MM.1S (cell line): ENCODE measurements at regions not wholly inside any gene's neighbourhood (a gene's known extent, or its start where the extent isn't known, plus 50 kb on each side); places are given as distances from the start of the nearest gene placed in this dataset.

Experiments used
- DNase-seq: peaks from one replicate; pipeline ENCODE4 v3.0.0-alpha.2; 2015
- H2AFZ ChIP-seq: fragments of 300-600 bp; sonication (generic); 2 replicates; pipeline ENCODE4 v1.6.0; 2016; ENCODE audit warnings: antibody characterized with exemption, low read length
- H3F3A ChIP-seq: fragments of 300-600 bp; sonication (generic); 2 replicates; pipeline ENCODE4 v1.6.1; 2016; ENCODE audit warnings: mild to moderate bottlenecking, antibody characterized with exemption, low read length, moderate library complexity, mixed read lengths; ENCODE audit not compliant: insufficient read depth
- H3K27ac ChIP-seq: fragments of 300-600 bp; sonication (generic); 2 replicates; pipeline ENCODE4 v1.5.1; 2016; ENCODE audit warnings: mild to moderate bottlenecking, low read length
- H3K27me3 ChIP-seq: fragments of 300-600 bp; sonication (generic); replicated peaks from 2 replicates; pipeline ENCODE4 v1.6.0; 2016; ENCODE audit warnings: low read length; ENCODE audit not compliant: insufficient read depth
- H3K36me3 ChIP-seq: fragments of 300-600 bp; sonication (generic); replicated peaks from 2 replicates; pipeline ENCODE4 v1.6.1; 2016; ENCODE audit warnings: mild to moderate bottlenecking, low read length, mixed read lengths; ENCODE audit not compliant: insufficient read depth
- H3K4me1 ChIP-seq: fragments of 300-600 bp; sonication (generic); 2 replicates; pipeline ENCODE4 v1.6.1; 2016; ENCODE audit warnings: low read length, mixed read lengths
- H3K4me2 ChIP-seq: fragments of 300-600 bp; sonication (generic); 2 replicates; pipeline ENCODE4 v1.6.0; 2016; ENCODE audit warnings: low read depth, low read length
- H3K4me3 ChIP-seq: fragments of 300-600 bp; sonication (generic); 2 replicates; pipeline ENCODE4 v1.5.1; 2016; ENCODE audit warnings: low read length, mixed read lengths
- H3K79me2 ChIP-seq: fragments of 300-600 bp; sonication (generic); 2 replicates; pipeline ENCODE4 v1.6.1; 2016; ENCODE audit warnings: mixed run types, low read length, mixed read lengths
- H3K9ac ChIP-seq: fragments of 300-600 bp; sonication (generic); 2 replicates; pipeline ENCODE4 v1.6.1; 2016; ENCODE audit warnings: low read length, mixed read lengths
- H3K9me2 ChIP-seq: fragments of 300-600 bp; sonication (generic); replicated peaks from 2 replicates; pipeline ENCODE4 v1.6.1; 2016; ENCODE audit warnings: mild to moderate bottlenecking, low read length, mixed read lengths; ENCODE audit not compliant: insufficient read depth
- H3K9me3 ChIP-seq: fragments of 300-600 bp; sonication (generic); replicated peaks from 2 replicates; pipeline ENCODE4 v1.6.1; 2016; ENCODE audit warnings: mild to moderate bottlenecking, low read length, mixed read lengths; ENCODE audit not compliant: insufficient read depth
- H4K20me1 ChIP-seq: fragments of 300-600 bp; sonication (generic); 2 replicates; pipeline ENCODE4 v1.6.1; 2016; ENCODE audit warnings: mild to moderate bottlenecking, low read length, moderate library complexity, mixed read lengths; ENCODE audit not compliant: insufficient read depth
- CTCF ChIP-seq: fragments of 300-600 bp; sonication (generic); IDR thresholded peaks from 2 replicates; pipeline ENCODE4 v1.5.1; 2016; ENCODE audit warnings: antibody characterized with exemption, low read length, mixed read lengths
- EZH2 ChIP-seq: fragments of 300-600 bp; sonication (generic); optimal IDR thresholded peaks from 2 replicates; pipeline ENCODE3; 2017; ENCODE audit warnings: low read depth, mild to moderate bottlenecking, antibody characterized with exemption, low read length, mixed read lengths
- EZH2phosphoT487 ChIP-seq: fragments of 300-600 bp; sonication (generic); IDR thresholded peaks from 2 replicates; pipeline ENCODE4 v1.6.1; 2018; ENCODE audit warnings: antibody characterized with exemption, low read length

DNA sequence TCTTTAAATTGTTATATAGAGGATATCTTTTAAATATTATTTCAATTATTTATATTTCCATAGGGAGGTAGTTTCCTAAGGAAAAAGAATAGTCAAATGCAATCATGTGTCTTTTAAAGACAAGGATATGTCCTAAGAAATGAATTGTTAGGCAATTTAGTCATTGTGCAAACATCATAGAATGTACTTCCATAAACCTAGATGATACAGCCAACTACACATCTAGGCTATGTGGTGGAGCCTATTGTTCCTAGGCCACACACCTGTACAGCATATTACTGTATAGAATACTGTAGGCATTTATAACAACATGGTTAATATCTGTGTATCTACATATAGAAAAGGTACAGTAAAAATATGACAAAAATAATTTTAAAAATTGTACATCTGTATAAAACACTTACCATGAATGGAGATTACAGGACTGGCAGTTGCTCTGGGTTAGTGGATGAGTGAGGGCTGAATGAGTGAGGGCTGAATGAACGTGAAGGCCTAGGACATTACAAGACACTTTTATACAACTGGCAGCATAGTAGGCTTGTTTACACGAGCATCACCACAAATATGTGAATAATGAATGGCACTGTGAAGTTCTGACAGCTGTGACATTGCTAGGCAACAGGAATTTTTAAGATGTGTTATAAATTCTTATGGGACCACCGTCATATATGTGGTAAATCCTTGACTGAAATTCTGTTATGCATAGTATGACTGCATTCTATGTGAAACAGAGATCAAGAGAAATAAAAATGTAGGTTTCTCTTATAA lies 1879.0 kb upstream of the RAG2 start:
- H3K9ac ChIP-seq, result no peak overlapping the region
- no peaks in the 10 kb centered on the region for H3K4me1 ChIP-seq
- no peak overlapping the region for H3K4me3 ChIP-seq
- no peak overlapping the region for H3K27ac ChIP-seq
- no peaks in the 10 kb centered on the region for H3K36me3 ChIP-seq
- no peaks in the 10 kb centered on the region for H3F3A ChIP-seq
- no peaks in the 10 kb centered on the region for H3K79me2 ChIP-seq
- no peak for DNase-seq
- H4K20me1 ChIP-seq, result no peaks in the 10 kb centered on the region
- H3K4me2 ChIP-seq, result no peak overlapping the region
- H3K27me3 ChIP-seq, result no peaks in the 10 kb centered on the region
- TF ChIP-seq CTCF (no peak), EZH2phosphoT487 (no peak), EZH2 (no peak)
- H3K9me3 ChIP-seq, result no peaks in the 10 kb centered on the region
- no peaks in the 10 kb centered on the region for H3K9me2 ChIP-seq
- H2AFZ ChIP-seq, result no peak overlapping the region

GRCh38 chr11:38461751-38462150 lies 1863.7 kb upstream of the RAG2 start:
- no peak overlapping the region for H3K4me3 ChIP-seq
- no peaks in the 10 kb centered on the region for H3K9me2 ChIP-seq
- H3K36me3 ChIP-seq, result no peaks in the 10 kb centered on the region
- H3K9me3 ChIP-seq, result no peaks in the 10 kb centered on the region
- H3K4me1 ChIP-seq, result no peaks in the 10 kb centered on the region
- H2AFZ ChIP-seq, result no peak overlapping the region
- TF ChIP-seq EZH2, result no peak
- TF ChIP-seq EZH2phosphoT487, result no peak
- TF ChIP-seq CTCF, result no peak
- no peaks in the 10 kb centered on the region for H3K79me2 ChIP-seq
- no peaks in the 10 kb centered on the region for H4K20me1 ChIP-seq
- H3K9ac ChIP-seq, result no peak overlapping the region
- H3K27ac ChIP-seq, result no peak overlapping the region
- no peaks in the 10 kb centered on the region for H3F3A ChIP-seq
- no peak for DNase-seq
- H3K4me2 ChIP-seq, result no peak overlapping the region
- no peaks in the 10 kb centered on the region for H3K27me3 ChIP-seq

- Histone ChIP-seq H4K20me1 (no peaks in the 10 kb centered on the region), H3K4me2 (no peak overlapping the region), H3K79me2 (no peaks in the 10 kb centered on the region), H3K9me2 (no peaks in the 10 kb centered on the region), H3K9me3 (no peaks in the 10 kb centered on the region), H3F3A (no peaks in the 10 kb centered on the region), H3K4me3 (no peak overlapping the region), H3K27me3 (no peaks in the 10 kb centered on the region), H3K4me1 (no peaks in the 10 kb centered on the region), H3K27ac (no peak overlapping the region), H2AFZ (no peak overlapping the region), H3K36me3 (no peaks in the 10 kb centered on the region), H3K9ac (no peak overlapping the region)
- no peak for TF ChIP-seq CTCF
- TF ChIP-seq EZH2phosphoT487, result no peak
- DNase-seq, result no peak
Observed at GRCh38 chr11:38460896-38461295, 1862.9 kb upstream of the RAG2 start.
